IPS-NIHi11 (cell line): ENCODE measurements at regions not wholly inside any gene's neighbourhood (a gene's known extent, or its start where the extent isn't known, plus 50 kb on each side); places are given as distances from the start of the nearest gene placed in this dataset.

Source experiments
- DNase-seq: peaks from one replicate; pipeline ENCODE4 v3.0.0; 2012; ENCODE audit warnings: mixed read lengths, low spot score

DNA sequence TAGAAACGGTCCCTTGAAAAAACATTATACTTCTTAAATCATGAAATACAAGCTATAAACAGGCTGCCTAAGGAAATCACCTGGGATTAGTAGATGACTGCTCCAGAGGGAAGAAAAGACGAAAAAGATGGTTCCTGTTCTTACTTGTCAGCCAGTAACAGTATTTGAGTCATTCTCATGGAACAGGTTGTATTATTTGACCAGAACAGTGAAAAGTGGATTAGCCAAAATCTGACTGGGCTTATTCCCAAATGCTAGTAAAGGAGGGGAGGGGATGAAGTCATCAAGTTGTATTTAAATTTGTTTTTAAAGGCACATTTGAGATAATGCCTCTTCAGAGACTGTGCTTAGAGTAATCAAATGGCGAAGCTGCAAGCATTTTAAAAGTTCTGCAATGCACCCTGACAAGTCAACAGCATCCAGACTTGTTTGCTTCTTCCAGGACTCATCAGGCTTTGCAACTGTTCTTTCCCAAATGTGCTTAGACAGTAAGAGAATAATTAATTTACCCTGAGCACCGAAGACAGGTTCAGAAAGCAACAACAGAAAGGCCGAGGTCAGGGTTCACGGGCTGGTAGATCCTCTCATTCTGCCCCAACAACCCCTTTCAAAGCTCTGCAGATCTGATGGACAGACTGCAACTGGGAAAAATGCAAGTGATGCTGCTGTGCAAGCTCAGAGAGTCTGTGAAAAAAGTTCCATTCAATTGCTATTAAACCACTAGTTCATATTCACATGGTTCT, 800.6 kb downstream of the KCTD16 start:
- DNase-seq, result no peak

DNA sequence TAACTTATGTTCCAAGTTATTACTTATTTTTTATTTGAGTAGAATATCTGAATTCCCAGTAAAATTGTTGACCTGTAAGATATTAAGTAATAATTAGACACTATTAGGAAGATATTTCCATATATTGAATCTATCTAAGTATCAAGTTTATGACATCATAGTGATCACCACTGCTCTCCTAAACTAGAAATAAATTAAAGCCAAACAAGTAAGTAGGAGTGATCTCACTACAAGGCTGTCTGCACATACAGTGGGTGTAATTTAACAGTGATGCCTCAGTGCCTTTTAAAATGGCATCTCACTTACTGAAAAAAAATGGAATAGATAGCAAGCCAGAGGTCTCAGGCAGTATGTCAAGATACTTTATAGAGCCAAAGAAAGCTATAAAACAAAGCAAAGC, 789.6 kb downstream of the KCTD16 start:
- DNase-seq, result no peak

DNA sequence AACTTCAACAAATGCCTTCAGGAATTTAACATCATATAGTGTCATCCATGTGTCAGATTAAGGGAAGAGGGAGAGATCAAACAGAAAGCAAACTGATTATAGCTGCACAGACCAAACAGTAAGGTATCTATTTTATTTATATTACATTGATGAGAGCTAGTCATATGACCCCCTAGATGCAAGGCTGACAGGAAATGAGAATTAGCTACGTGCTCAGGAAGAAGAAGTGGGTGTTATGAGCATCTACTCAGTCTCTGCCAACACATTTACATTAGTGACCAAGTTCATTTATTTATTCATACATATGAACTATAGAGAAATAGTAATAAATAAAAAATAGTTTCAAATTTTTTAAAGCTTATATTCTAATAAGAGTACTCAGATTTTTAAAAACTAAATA, 787.3 kb downstream of the KCTD16 start:
- no peak for DNase-seq

DNA sequence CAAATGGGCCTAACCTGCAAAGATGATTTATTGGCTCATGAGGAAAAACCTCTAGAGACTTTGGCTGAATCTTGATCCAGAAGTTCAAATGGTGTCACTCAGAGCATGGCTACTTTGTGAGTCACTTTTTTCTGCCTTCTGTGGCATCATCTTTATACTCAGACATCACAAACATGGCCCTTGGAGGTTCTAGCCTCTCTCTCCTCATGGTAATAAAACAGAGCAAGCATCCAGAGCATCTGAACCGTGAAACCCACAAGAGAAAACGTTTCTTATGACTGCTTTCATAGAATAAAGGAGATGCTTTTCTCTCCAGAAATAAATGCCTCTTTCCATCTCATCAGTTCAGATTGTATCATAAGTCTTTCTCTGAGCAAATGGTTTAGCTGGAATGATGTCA, 780.3 kb downstream of the KCTD16 start:
- DNase-seq, result no peak

DNA sequence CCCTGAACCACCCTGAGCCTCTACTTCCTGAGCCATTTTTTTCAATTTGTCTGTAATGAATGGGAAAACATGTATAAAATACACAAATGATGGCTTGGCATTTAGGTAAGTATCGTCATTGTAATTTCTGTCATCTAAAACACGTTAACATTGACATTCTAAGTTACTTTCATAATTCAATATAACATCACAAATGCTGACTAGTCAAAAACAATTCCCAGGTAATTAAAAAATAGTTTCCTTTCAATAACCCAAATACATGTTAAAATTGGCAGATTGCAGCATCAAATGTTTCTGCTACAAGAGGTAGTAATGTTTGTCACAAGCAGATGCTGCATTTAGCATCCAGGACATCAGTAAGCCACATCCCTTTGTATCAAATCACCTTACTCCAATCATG, 776.4 kb downstream of the KCTD16 start:
- DNase-seq, result no peak

DNA sequence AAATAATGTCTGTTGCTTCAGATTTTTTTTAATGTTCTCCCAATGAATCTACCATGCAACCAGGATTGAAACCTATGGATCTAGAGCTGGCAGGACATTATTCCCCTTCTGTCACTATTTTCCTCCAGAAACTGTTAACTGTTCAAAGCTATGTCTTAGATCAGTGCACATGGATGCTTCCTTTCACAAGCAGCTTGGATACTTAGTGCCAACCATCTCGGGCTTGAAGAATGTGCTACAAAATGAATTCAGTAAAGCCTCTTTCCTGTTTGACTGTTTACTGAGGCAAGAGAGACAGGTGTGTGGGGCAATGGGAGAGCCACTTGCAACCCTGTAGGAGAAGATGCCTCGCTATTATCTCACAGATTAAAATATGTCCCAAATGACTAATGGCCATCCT, 774.8 kb downstream of the KCTD16 start:
- no peak for DNase-seq

DNA sequence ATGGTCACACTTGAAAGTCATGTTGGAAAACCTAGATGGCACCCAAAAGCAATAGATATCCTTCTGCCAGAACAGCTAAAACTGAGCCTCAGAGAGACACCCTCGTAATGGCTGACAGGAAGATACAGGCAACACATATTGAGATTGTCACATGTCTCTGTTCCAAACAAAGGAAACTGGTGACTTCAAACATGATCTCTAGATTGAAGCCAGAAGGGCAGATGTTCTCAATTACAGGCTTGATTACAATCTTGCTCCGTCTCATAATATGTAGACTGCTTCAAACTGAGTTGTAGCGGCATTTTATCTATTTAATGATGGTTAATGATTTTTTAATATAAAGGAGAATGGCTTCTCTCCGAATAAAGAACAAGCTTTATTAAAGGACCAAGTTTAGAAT, 774.3 kb downstream of the KCTD16 start:
- DNase-seq, result no peak

DNA sequence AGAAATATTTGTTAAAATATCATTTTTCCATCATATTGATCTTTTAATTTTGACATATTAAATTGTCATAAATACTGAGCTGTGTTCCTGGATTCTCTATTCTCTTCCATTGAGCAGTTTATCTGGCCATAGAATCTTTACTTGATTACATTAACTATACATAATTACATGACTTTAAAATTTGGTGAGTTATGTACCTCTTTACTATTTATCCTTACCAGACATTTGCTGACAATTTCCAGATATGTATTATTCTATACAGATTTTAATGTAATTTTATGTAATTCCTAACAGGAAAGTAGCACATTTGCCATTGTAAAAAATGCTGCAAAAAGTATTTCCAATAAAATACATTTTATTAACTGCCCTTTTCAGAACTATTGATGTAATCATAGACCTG, 770.3 kb downstream of the KCTD16 start:
- no peak for DNase-seq

DNA sequence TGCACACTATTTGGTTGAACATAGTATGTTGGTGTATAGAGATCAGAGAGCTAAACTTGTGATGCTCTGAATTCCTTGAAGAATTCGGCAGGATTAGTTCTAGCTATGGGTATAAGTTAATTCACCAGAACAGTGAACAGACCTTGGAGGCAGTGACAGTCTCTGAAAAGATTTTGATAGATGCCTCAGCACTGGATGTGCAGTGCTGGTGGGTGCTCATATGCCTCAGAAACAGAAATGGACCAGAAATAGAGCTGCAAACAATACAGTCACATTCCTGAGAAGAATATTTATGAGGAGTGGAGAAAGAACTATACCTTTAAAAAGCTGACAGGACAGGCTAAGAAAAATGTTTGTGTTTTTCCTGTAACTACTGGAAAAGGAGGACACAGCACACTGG, 747.7 kb downstream of the KCTD16 start:
- DNase-seq, result no peak

DNA sequence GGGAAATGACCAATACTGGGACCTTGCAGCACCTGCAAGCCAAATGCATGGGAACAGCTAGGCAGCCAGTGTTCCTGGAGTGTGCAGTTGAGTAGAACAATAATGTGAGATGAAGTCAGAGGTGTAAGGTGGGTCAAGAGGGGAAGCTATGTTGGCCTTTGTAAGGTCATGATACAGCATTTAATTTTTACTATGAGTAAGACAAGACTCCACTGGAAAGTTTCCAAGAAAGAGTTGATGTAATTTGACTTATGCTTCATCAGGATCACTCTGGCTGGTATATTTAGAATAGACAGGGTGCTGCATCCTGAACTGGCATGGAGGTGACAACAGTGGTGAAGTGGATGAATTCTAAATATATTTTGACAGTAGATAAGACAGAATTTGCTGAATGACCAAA, 744.8 kb downstream of the KCTD16 start:
- no peak for DNase-seq

DNA sequence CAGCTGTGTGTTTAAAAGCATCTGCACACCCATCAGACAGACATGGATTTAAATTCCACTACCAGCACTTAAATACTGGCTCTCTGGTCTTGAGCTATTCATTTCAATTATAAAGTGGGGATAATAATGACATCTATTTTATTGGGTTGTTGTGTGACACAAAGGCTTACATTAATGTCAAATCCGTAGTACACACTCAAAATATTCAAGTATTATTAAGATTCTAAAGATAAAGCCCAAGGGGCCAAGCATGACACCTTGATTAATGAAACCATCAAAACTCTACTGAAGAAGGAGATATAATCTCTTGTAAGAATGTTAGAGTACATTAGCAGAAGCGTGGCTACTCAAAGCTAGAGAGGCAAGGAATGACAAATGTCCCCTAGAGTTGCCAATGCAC, 743.0 kb downstream of the KCTD16 start:
- DNase-seq, result no peak

DNA sequence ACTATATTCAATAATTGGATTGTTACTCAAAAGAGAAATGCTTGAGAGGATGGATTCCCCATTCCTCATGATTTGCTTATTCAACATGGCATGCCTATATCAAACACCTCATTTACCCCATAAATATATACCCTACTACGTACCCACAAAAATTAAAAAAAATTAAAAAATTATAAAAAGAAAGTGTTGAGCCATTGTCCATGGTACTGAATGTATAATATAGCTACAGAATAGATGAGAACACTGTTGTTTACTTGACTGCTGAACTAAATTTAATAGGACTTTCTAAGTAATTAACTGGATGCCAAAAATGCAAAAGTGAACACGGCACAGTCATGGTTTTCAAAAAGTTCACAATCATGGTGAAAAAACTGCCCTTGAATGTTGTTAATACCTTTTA, 725.8 kb downstream of the KCTD16 start:
- no peak for DNase-seq

DNA sequence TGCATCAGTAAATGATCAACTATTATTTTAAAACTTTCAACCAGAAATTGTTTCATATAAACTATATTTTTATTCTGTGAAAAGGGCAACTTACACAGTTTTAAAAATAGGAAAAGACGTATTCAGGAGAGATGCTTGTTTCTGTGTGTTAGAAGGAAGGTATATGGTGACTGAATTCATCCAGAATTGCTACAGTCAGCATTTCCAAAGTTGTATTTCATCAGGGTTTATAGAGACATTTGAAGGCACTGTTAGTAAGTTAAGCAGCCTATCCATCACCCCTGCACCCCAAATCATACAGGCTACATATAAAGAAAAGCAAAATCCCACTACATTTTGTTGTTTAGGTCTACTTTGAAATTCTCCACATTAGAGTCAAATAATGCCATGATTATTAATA, 716.0 kb downstream of the KCTD16 start:
- no peak for DNase-seq

DNA sequence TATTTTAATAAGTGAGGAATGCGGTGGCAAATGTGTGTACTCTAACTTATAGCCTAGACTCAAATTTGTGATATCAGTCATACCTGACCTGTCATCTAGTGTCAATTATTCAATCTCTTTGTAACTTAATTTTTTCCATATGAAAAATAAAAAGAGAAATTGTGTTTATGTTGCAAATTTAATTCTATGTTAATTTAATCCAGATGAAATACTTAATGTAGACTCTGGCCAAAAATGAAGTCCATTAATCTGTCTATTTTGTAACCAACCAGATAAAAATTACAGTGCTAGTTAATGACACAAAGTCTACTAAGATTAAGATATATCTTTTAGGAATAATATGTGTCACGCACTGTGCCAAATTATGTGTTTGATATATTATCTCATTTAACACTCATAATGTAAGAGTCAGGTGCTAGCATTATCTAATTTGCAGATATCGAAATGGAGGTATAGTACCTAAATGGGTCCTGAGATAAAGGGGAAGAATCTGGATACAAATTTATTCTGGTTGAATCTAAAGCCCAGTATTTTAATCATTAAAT, 712.1 kb downstream of the KCTD16 start:
- no peak for DNase-seq

DNA sequence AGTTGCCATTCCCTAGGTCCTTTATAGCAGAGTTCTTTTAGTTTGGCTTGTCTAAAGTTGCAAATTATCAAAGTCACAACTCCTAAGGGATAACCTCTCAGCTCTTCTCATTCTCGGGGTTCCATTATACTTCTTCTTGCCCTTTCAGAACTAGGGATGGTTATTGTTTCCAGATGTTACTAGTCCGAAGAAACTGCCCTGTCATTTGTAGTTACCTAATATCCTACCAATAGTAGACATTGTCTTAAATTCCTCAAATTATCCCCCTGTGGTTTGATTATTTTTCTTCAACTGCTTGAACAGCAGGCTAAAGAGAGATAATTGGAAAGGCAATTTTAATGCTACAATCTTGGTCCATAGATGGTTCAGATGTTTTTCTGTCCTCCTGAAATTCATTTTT, 709.8 kb downstream of the KCTD16 start:
- no peak for DNase-seq

DNA sequence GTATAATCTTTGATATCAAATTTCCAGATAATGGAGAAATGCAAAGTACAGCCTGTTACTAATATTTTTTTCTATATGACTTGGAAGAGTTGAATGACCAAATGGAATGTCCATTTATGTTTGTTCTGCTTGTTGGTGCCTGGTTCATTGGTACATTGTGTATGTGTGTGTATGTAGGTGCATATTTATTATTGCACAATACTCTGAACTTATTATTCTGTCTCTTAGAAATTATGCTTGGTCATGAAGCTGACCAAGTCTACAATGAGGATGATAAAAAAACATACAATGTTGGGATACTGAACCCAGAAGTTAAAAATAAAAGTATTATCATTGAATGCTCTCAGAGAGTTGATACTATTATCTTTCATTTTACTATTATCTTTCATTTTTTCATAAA, 706.3 kb downstream of the KCTD16 start:
- DNase-seq, result no peak

DNA sequence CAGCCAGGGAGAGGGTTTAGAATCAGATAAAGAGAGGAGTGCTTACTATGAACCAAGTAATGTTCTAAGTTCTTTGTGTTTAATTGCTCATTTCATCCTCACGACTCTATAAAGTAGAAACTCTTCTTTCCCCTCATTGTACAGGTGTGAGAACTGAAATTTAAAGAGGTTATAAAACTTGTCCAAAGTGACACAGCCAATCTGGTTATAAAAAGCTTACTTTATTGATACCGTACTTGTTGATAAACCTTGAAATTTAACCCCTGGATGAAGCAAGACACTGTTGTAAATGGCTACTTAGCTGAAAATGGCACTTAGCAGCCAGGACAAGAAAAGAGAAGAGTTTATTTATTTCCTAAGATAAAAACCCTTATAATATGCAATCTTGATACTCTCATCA, 702.4 kb downstream of the KCTD16 start:
- DNase-seq, result no peak

DNA sequence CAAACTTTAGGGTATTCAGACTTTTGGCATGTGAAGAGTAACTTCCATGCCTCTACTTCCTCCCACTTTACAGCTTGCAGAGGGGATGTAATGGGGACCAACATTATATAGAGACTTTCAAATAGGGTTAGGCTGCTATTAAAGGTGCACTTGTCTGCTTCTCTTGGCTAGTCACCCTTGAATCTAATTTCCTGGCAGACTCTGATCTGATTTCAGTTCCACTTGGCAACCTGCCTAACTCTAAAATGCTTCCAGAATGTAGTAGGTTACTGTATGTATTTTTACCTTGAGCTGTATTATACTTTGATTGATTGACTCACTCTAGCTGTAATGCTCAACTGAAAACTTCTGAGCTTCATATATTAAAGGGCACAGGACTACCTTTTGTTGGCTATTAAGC, 693.4 kb downstream of the KCTD16 start:
- DNase-seq, result no peak

DNA sequence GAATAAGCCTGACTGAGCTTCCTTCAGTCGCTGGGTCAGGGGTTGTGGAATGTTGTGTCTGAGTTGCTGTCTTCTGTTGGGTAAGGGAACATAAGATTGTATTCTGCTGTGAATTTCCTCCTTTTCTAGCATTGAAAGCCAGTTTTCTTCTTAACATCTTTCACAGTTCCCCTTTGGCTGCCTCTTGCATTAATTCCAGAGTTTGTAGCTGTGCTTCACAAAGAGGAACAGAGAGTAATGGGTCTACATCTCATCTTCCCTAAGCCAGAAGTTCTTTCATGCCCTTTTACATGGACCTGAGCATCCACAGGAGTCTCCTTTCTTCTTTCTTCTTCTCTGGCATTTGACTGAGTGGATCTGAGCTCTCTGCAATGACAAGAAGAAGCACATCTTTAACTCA, 686.8 kb downstream of the KCTD16 start:
- DNase-seq, result no peak

DNA sequence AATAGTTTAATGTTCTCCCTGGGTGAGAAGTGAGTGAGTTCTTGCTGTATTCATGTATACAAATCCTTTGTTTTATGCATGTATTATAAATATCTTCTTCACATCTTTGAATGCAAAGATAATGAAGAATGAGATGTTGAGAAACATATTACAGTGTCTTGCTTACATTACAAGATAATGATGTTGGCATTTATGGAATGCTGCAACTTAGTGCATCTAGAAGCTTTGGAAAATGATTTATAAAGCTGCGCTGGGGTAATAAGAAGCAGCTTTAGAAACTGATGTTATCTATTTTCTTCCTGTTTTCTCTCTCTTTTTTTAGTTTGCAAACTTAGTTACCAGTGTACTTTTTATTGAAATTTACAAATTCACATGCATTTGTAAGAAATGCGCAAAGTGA, 673.4 kb downstream of the KCTD16 start:
- DNase-seq, result no peak

DNA sequence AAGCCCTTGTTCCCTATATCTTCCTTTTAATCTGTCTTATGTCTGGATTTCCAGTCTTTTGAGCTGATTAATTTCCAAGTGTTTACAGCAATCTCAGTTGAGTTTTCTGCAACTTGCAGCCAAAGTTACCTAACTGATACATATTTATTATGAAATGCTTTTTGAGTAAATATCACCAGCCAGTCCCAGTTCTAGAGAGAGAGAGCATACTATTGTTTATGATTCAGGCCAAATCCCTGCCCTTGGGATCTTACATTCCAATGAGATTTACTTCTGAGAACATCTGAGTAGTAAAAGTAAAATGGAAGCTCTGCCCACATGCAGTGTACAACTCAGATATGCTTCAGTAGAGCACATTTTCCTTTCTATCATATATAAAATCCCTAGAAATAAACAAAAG, 661.7 kb downstream of the KCTD16 start:
- DNase-seq, result no peak

DNA sequence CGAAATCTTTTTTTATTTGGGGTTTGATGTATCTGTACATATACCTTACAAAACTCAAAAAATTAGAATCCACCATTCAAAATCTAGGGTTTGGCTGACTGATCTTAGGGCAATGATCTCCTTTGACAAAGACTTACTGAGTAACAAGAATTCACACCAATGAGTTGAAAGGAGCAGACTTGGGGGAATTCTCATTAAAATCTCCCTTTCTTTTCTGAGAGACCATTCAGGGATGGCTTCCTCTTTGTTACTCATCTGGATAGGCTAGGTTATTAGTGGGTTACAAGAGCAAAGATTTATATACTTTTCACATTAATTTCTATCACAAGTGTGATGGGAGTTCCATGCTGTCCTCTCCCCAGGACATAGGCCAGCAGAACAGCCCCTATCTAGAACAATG, 661.0 kb downstream of the KCTD16 start:
- no peak for DNase-seq

DNA sequence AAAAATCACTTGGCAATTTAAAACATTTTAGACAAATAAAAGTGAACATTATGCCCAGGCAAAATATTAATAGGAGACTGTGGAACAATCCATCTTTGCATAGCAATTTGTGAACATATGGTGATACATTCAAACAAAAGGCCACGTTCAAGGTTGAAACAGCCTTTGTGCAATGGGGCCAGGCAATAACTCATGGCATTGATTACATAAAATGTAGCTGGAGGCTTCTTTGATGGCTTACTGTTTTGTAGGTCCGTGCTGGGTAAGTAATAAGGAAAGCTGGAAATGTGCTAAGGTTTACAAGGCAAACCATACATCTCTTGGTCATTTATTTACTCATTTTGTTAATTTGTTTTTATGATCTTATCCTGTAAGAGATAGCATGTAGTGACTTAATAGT, 651.8 kb downstream of the KCTD16 start:
- no peak for DNase-seq

DNA sequence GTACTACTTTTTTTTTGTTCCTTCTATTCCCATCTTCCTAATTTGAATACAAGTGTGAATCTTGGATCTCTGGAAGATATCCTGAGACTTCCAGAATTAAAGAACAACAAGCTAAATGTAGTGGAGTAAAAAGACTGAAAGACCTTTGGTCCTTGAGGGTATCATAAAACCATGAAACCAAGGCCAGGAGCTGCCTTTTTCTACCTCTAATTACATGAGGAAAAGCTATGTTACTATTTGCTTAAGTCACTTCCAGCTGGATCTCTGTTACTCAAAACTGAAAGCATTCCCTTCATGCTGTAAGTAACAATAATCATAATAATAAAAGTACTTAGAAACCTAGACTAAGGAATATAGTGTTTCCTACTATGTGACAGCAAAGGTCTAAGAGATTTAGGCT, 649.6 kb downstream of the KCTD16 start:
- no peak for DNase-seq
